Stimulated activated CD4-positive, alpha-beta T cell treated with anti-CD3 and anti-CD28 coated beads, Interleukin-15, amount 100 ng/mL, for 1 hour (primary cell): ENCODE measurements at regions not wholly inside any gene's neighbourhood (a gene's known extent, or its start where the extent isn't known, plus 50 kb on each side); places are given as distances from the start of the nearest gene placed in this dataset.
"Not testable (repeated sequence)": the region's sequence is repeated elsewhere in the genome, so short reads cannot be mapped to it uniquely, and the experiment has no call there.

Experiments used
- DNase-seq, 2 donors: peaks; one replicate each; pipeline ENCODE4 v3.0.0-alpha.2; 2020; ENCODE audit warnings: low read depth in 1 of 2, low spot score in 1 of 2

GRCh38 chr17:27365329-27365945, 71.5 kb downstream of the WSB1 start:
- not testable (repeated sequence) for DNase-seq

GRCh38 chr17:27366437-27366836, 72.5 kb downstream of the WSB1 start:
- no peak for DNase-seq

DNA sequence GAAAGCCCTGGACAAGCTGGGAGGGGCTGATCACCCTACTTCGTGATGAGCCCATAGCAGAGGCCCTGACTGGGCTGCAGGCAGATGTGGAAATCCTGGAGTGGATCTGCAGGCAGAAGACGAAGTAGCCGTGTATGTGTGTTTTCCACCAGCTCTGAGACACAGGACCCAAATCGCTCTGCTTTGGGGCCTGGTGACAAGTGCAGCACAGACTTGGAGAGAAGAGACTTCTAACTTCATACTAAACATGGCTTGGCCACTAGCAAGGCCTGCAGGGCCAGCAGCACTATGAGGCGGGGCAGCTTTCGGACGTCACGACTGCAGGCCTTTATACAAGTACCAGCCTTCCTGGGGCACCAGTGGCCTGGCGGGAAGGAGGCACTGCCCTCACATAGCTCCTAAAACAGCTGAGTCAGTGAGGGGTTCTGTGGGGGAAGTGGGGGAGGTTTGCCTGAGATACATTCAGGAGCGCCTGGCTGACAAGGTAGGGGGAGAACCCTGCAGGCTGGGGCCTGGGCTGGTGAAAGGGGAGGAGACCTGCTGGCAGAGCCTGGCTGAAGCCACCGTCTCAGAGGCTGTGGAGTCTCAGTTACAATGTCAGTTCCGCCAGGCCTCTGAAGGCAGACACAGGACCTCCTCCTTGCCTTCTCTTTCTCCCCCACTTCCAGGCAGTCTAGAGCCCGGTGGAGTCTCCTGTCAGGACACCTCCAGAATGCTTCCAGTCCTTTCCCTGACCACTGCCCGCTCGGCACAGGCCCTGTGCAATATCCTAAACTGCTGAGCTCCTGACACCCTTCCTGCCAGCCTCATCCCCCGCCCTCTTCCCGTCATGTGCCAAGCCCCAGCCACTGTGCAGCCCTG, 73.4 kb downstream of the WSB1 start:
- DNase-seq: no peak

GRCh38 chr17:27368151-27368795, 74.4 kb downstream of the WSB1 start:
- no peak for DNase-seq

DNA sequence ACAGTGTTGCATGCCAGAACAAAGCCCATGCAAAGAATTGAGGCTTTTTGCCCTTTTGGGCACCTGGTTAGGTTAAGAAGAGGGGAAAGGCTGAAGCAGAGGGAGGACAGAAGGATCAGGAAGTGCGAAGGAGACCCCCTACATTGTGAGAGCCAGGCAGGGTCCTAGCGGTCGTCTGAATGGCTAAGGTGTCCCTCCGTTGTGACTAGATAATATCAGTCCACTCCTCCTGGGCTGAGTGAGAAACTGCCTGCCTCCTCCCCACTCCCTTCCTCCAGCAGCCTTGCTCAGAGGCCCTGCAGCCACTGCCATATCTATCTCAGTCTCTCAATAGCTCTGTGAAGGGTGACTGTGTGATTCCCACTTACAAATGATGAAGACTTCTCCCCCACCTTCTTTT, 75.1 kb downstream of the WSB1 start:
- DNase-seq: no peak

- DNase-seq: no peak
Measured at GRCh38 chr17:27370776-27371175, 76.9 kb downstream of the WSB1 start.

GRCh38 chr17:27373695-27374094, 79.8 kb downstream of the WSB1 start:
- DNase-seq: not testable (repeated sequence)

DNA sequence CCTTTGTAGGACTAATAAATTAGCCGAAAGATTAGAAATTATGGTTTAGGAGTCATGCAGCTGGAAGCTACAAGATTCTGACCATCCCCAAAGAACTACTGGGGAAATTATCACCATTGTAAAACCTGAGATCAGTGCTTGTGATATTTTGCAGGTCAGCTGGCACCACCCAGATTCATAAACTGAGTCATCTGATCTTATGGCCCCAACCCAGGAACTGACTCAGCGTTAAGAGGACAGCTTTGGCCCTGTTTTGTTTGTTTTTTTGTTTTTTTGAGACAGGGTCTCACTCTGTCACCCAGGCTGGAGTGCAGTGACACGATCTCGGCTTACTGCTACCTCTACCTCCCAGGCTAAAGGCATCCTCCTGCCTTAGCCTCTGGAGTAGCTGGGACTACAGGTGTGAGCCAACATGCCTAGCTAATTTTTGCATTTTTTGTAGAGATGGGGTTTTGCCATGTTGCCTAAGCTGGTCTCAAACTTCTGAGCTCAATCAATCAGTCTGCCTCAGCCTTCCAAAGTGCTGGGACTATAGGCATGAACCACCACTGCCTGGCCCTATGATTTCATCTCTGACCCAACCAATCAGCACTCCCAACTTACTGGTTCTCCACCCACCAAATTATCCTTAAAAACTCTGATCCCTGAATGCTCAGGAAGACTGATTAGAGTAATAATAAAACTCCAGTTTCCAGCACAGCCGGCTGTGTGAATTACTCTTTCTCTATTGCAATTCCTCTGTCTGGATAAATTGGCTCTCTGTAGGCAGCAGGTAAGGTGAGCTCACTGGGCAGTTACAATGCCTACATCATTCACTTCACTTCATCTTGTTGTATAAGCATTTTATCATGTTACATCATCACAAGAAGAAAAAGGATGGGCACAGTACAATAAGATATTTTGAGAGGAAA, 79.4 kb upstream of the KSR1 start:
- no peak for DNase-seq

DNA sequence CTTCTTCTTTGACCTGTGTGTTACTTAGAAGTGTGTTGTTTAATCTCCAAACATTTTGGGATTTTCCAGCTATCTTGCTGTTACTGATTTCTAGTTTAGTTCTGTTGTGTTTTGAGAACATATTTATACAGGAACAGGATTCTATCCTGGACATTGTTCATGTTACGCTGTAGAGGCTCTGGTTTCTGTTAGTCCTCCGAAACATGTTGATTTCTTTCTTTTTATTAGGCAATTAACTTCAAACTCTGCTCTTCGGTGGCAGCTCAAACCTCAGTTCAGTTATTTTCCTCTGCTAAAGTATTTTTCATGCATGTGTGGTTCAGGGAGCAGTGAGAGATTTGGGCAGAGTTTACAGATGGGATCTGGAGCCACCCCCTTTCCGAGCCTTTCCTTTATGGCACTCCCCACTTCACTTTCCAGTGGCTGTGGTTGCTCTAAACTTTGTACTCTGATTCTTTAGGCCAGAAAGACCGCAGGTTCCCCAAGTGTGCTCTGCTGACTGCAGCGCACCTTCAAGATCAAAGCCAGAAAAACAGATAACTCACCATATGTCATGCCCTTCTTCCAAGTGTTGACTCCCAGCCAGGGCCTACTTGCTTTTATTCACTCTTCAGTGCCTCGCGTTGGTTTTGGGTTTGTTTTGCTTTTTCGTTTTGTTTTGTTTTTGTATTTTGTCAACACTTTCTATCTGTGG, 77.6 kb upstream of the KSR1 start:
- no peak for DNase-seq

DNA sequence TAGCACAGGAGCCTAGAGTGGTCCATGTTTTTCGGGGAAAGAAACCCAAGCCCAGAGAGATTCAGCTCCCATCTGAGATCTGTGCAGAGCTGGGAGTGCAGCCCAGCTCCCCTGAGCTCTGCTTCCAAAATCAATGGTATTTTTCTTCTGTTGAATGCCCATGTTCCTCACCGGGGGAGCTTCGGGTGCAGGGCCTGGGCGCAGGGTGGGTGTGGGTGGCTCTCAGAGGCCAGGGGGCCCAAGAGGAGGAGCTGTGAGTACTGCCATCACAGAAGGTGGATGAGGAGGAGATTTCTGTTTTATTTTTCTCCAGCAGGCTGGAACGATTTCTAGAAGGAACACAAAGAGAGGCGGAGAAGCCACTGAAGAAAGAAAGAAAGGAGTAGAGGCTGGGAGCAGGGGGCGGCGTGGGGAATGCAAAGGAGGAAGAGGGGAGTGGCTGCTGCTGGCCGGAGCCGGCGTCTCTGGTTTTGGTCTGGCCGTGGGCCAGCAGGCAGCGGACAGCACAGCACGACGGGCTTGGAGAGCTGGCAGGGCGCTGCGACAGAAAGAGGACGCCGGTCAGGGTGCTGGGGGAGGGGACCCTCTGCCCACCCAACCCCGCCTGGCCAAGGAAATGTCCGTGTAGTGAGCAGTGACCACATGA, 76.2 kb upstream of the KSR1 start:
- DNase-seq: no peak

- no peak for DNase-seq
Measured at GRCh38 chr17:27380551-27380950, 75.7 kb upstream of the KSR1 start.

DNA sequence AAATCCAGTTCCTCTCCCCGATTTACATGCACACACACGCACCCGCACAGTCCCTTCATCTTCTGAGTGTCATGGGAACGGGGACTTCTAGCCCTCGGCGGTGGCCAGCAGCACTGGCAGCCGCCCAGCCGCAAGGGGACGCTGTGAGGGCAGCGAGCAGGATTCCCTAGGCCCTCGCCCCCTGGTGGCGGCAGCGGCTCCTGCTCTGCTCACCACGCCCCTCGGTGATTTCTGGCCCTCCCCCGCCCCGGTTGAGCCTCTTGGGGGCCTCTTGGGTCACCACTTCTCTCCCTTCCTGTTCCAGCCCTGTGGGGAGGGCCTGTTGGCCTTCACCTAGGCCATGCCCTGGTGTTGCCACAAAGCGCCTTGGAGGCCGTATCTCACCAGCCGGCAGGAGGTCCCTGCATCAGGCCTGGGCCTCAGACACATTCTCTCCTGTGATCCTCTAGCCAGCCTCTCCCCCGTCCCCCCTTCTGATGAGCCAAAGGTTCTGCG, 75.2 kb upstream of the KSR1 start:
- DNase-seq: peak; percentile 51 to 70

DNA sequence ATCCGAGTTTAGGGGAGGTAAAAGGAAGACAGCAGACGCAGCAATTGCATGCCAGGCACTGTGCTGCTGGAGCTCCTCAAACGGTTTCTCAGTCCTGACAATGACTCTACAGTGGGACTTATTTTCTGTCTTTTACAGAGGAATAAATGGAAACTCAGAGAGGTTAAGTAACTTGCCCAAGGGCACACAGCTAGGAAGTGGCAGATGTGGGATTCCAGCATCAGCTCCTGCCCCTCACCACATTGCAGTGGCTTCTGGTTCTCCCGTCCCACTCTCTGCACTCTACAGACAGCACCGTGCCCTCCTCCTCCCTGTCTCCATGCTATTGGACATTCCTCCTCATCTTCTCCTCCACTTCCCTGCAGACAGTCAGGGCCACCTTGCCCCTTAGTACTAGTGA, 74.2 kb upstream of the KSR1 start:
- DNase-seq: no peak

- DNase-seq: no peak
Measured at GRCh38 chr17:27384261-27384701, 72.0 kb upstream of the KSR1 start.

GRCh38 chr17:27384726-27385125, 71.5 kb upstream of the KSR1 start:
- DNase-seq: no peak

- DNase-seq: no peak
Measured at GRCh38 chr17:27385626-27386025, 70.6 kb upstream of the KSR1 start.

DNA sequence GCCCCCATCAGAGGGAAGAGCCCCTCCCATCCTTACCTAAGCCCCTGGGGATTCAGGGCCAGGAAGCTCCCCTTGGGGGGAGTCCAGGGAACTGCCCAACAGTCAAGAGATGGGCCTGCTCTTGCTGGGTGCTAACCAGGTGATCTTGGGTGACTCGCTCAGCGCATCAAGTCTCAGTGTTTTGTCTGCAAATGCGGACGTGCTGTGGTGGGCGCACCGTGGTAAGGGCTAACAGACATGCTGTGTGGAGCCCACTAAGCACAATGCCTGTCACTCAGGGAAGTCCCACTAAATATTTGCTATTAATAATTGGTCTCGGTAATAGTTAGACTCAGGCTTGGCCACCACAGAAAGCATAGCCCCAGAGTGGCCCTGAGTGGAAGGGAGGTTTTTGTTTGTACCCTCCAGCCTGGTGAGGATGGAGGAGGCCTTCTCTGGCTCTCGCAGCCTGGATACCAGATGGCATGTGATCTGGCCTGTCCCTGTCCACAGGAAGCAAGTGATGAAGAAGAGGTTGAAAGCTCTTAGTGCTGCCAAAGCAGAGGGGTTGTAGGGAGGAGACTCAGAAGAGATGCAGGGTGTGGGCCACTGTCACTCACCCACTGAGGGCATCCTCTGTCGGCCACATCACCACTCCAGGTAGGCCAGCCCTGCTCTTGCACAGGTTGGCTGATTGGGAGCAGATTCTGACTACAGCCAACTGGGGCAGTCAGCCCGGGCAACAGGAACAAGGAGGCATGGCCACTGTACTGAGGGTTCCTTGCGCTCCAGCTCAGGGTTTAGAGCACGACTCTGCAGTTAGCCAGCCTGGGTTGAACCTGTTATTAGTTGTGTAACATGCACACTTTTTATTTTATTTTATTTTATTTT, 69.8 kb upstream of the KSR1 start:
- DNase-seq: no peak

DNA sequence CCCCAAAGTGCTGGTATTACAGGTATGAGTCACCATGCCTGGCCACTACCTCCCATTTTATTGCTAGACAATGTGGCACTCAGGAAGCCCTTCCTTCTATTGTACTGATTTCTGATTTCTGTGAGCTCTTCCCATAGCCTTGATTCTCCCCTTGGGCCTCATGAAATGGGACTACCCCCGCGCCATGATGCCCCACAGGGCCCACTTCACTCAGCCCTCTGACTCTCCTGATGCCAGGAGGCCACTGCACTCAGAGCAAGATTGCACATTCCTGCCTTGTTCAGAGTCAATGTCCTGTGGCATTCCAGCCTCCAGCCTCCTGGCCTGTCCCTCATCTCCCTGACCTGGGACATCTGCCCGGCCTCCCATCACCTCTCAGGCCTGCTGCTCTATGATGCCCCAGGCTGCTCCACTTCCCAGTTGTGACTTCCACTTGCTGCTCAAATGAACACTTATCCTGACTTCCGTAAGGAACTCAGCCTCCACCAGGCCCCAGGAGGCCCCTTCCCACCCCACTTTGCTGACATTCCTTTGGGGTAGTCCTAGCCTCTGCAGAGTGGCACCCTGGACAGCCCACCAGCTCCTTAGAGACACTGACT, 66.6 kb upstream of the KSR1 start:
- DNase-seq: no peak
